ENCODE measurements at regions not wholly inside any gene's neighbourhood (a gene's known extent, or its start where the extent isn't known, plus 50 kb on each side); places are given as distances from the start of the nearest gene placed in this dataset.

DNA sequence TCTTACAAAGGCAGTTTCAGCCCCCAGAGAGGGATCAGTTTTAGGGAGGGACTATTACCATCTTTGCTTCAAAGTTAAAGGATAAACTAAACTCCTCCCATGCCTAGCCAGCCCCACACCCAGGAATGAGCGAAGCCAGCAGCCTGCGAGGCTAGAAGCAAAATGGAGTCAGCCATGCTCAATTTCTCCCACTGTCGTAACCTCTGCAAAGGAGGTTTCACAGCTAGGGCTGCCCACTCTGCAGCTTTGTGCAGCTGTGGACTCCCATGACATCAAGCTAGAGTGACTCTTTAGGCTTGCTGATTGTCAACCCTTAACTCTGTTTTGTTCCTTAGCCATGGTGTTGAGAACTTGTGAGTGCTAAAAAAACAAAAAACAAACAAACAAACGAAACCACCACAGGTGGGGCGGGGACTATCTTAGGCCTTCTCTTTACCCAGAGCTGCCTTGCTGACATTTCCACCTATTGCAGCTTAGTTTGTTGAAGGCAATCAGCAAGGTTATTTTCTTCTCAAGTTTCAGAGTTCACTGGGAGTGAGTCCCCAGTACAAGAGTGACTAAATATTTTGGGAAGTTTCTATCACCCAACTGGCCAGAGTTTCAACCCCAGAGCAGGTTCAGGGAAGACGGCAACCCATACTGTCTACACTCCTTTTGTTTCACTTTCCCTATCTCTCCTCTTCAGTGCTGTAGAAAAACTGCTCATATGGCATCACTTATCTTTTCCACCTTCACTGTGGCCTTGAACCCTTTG is 592.1 kb downstream of the XIRP2 start:
- TF ChIP-seq CTCF (IDR thresholded peaks at IDR 0.05) (no peak), POLR2A (IDR thresholded peaks at IDR 0.05) (no peak)
